Spleen (tissue), 11 donors: ENCODE measurements at regions not wholly inside any gene's neighbourhood (a gene's known extent, or its start where the extent isn't known, plus 50 kb on each side); places are given as distances from the start of the nearest gene placed in this dataset.

Experiments
- DNase-seq: peaks from one replicate; pipeline ENCODE4 v3.0.0-alpha.2; 2020
- H3K27ac ChIP-seq, 8 donors: fragments of 200-600 bp; sonication (generic) in 7 of 8; 1 replicate in 4 of 8; 2 replicates in 4 of 8; pipeline versions ENCODE4 v1.5.0 to v1.8.0; 2016 to 2021; ENCODE audit warnings: inconsistent platforms in 4 of 8, mild to moderate bottlenecking in 4 of 8, moderate library complexity in 1 of 8
- H3K27me3 ChIP-seq, 7 donors: fragments of 200-600 bp; sonication (generic) in 6 of 7; replicated peaks in 1 of 7; 1 replicate in 4 of 7; 2 replicates in 3 of 7; pipeline versions ENCODE4 v1.5.0 to v1.8.0; 2016 to 2021; ENCODE audit warnings: inconsistent platforms in 3 of 7, mild to moderate bottlenecking in 1 of 7
- H3K36me3 ChIP-seq, 6 donors: fragments of 200-600 bp; sonication (generic) in 5 of 6; 1 replicate in 4 of 6; 2 replicates in 2 of 6; pipeline versions ENCODE4 v1.5.0 to v1.8.0; 2016 to 2021; ENCODE audit warnings: inconsistent platforms in 2 of 6
- H3K4me1 ChIP-seq, 6 donors: fragments of 200-600 bp; sonication (generic) in 5 of 6; 1 replicate in 3 of 6; 2 replicates in 3 of 6; pipeline versions ENCODE4 v1.5.0 to v1.8.0; 2016 to 2021; ENCODE audit warnings: inconsistent platforms in 3 of 6
- H3K4me3 ChIP-seq, 8 donors: fragments of 200-600 bp; sonication (generic) in 7 of 8; 1 replicate in 4 of 8; 2 replicates in 4 of 8; pipeline versions ENCODE4 v1.5.0 to v1.8.0; 2016 to 2021; ENCODE audit warnings: inconsistent platforms in 4 of 8, mild to moderate bottlenecking in 4 of 8, moderate library complexity in 2 of 8
- H3K9me3 ChIP-seq, 8 donors: fragments of 200-600 bp; sonication (generic) in 7 of 8; 1 replicate in 4 of 8; 2 replicates in 4 of 8; pipeline versions ENCODE4 v1.5.0 to v1.8.0; 2016 to 2021; ENCODE audit warnings: inconsistent platforms in 4 of 8
- POLR2A ChIP-seq, 3 donors: fragments of 450-650 bp; IDR thresholded peaks; one replicate each; pipeline ENCODE4 v1.5.1; 2017; ENCODE audit warnings: antibody characterized with exemption in 3 of 3, mild to moderate bottlenecking in 1 of 3
- POLR2AphosphoS5 ChIP-seq, 3 donors: sonication (generic); formaldehyde crosslinking; IDR thresholded peaks; one replicate each; pipeline ENCODE4 v1.5.1; 2017; ENCODE audit warnings: antibody characterized with exemption in 3 of 3
- WGBS, 5 donors: extraction: QIAGEN DNeasy Blood & Tissue Kit in 3 of 5; methylation state at CpG; one replicate each; pipeline versions ENCODE4 v1.1.5 to v1.1.7; 2013 to 2018; 5-methylcytosine and 5-hydroxymethylcytosine counted together
- intact Hi-C: fragments of 100-400 bp; cut with DNase I; formaldehyde crosslinking; loops from one replicate; pipeline ENCODE4 v1.15.0; 2023; ENCODE audit warnings: low total_unique reads
- TF ChIP-seq, protein P1 (sequence below), 11 experiments: fragments of 200-600 bp in 7 of 11; fragments of 450-650 bp in 4 of 11; sonication (generic) in 4 of 11; IDR thresholded peaks in 8 of 11; conservative IDR thresholded peaks in 3 of 11; 1 replicate in 7 of 11; 2 replicates in 4 of 11; pipeline versions ENCODE4 v1.4.0 to v1.8.0; 2016 to 2021; ENCODE audit warnings: antibody characterized with exemption in 11 of 11, inconsistent platforms in 4 of 11, mild to moderate bottlenecking in 1 of 11
- donor health status: healthy with polysubstance abuse.
- donor health status: DM: no; HTN: no; CAD: no; lungs with moderate emphysema.
- donor health status: DM: no; HTN: no; CAD: no.
- donor health status: Bipolar disorder and iron deficiency.
- donor health status: healthy.
- donor health status: DM: no; HTN: no; CAD: no.
- donor health status: DM: yes; HTN: yes; CAD: no.

- no peaks in the 10 kb centered on the region for H3K36me3 ChIP-seq
- no peak for DNase-seq
- H3K4me1 ChIP-seq: peaks cover 0 to 29% (median 13%) of the 10 kb centered on the region in 6 donors
- H3K27ac ChIP-seq: no peak overlapping the region
- WGBS, 5 donors: 79 to 87% (median 82%) methylated on average over 4 of the region's 4 CpGs
- peaks cover 0 to 10% (median 0%) of the 10 kb centered on the region in 8 donors for H3K9me3 ChIP-seq
- TF ChIP-seq POLR2AphosphoS5 (IDR thresholded peaks at IDR 0.05) (no peak), POLR2A (IDR thresholded peaks at IDR 0.05) (no peak)
- TF ChIP-seq, protein P1, sequence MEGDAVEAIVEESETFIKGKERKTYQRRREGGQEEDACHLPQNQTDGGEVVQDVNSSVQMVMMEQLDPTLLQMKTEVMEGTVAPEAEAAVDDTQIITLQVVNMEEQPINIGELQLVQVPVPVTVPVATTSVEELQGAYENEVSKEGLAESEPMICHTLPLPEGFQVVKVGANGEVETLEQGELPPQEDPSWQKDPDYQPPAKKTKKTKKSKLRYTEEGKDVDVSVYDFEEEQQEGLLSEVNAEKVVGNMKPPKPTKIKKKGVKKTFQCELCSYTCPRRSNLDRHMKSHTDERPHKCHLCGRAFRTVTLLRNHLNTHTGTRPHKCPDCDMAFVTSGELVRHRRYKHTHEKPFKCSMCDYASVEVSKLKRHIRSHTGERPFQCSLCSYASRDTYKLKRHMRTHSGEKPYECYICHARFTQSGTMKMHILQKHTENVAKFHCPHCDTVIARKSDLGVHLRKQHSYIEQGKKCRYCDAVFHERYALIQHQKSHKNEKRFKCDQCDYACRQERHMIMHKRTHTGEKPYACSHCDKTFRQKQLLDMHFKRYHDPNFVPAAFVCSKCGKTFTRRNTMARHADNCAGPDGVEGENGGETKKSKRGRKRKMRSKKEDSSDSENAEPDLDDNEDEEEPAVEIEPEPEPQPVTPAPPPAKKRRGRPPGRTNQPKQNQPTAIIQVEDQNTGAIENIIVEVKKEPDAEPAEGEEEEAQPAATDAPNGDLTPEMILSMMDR (IDR thresholded peaks at IDR 0.05 in 8 of 11, conservative IDR thresholded peaks at IDR 0.05 in 3 of 11): no peak
- intact Hi-C loops: no loop called here
- no peak overlapping the region for H3K4me3 ChIP-seq
- H3K27me3 ChIP-seq: no peaks in the 10 kb centered on the region
Measured at GRCh38 chr10:78942091-78942501, 126.7 kb upstream of the ZMIZ1 start.

DNA sequence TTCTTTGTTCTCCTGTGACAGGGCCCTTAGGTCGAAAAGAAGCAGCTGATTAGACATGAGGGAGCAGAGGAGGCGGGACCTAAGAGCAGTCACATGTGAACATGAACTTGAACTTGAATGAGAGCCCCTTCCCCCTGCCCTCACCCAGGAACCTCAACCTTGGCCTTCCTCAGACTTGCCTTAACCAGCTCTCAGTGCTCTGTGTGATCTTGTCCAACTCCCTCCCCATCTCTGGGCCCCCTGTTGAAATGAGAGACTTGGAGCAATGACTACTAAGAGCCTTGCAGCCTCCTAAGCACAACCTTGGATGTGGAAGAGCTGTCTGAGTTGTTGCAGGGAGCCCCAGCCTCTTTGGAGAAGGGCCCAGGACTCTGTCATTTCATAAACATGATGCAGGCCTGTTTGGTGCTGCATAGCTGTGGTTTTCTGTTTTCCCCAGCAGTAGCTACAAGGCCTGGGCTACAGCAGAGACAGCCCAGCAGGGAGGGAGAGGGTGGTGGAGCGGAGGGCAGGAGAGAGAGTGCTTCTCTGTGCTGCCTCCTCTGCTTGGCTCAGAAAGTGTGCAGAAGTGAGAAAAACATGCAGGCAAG, 123.9 kb upstream of the ZMIZ1 start:
- H3K9me3 ChIP-seq: peaks cover 0 to 10% (median 0%) of the 10 kb centered on the region in 8 donors
- H3K27me3 ChIP-seq: no peaks in the 10 kb centered on the region
- H3K36me3 ChIP-seq: no peaks in the 10 kb centered on the region
- DNase-seq: no peak
- H3K4me3 ChIP-seq: no peak overlapping the region
- H3K4me1 ChIP-seq: peaks cover 0 to 9% (median 0%) of the 10 kb centered on the region in 6 donors
- WGBS, 5 donors: 52 to 62% (median 58%) methylated on average over 3 of the region's 3 CpGs
- TF ChIP-seq, protein P1 (IDR thresholded peaks at IDR 0.05 in 8 of 11, conservative IDR thresholded peaks at IDR 0.05 in 3 of 11): no peak
- peak in 2 of 3 donors; percentile 29 to 32 for TF ChIP-seq POLR2AphosphoS5 (IDR thresholded peaks at IDR 0.05)
- peak overlapping the region in 4 of 8 donors; percentile 2 to 48 (median 36) for H3K27ac ChIP-seq
- intact Hi-C loops: no loop called here

- no peak overlapping the region for H3K27ac ChIP-seq
- H3K9me3 ChIP-seq: peaks cover 0 to 10% (median 0%) of the 10 kb centered on the region in 8 donors
- no peaks in the 10 kb centered on the region for H3K27me3 ChIP-seq
- H3K4me3 ChIP-seq: no peak overlapping the region
- intact Hi-C loops: no loop called here
- H3K4me1 ChIP-seq: peaks cover 0 to 9% (median 0%) of the 10 kb centered on the region in 6 donors
- no peak for DNase-seq
- no peaks in the 10 kb centered on the region for H3K36me3 ChIP-seq
- 83 to 93% (median 90%) methylated on average over 3 to 4 of the region's 4 CpGs for WGBS, 5 donors
- TF ChIP-seq, protein P1 (IDR thresholded peaks at IDR 0.05 in 8 of 11, conservative IDR thresholded peaks at IDR 0.05 in 3 of 11): no peak
- no peak for TF ChIP-seq POLR2AphosphoS5 (IDR thresholded peaks at IDR 0.05)
- no peak for TF ChIP-seq POLR2A (IDR thresholded peaks at IDR 0.05)
Measured at GRCh38 chr10:78945838-78946237, 122.9 kb upstream of the ZMIZ1 start.

DNA sequence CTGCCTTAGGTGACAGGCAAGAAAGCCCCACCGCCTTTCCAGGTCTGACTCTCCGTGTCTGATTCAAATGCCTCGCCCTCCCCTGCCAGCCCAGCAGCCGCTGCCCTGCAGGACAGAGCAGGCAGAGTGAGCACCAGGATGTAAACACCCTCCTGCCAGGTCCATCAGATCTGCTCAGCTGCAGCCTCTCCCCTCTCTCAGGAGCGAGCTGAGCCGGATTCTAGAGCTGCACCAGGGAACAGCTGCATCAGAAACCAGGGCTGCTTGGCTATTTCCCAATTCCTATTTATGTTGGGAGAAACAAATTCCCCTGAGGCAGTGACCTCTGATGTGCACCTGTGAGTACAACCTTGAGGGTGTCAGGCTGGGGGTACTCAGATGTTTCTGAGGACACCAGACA, 121.5 kb upstream of the ZMIZ1 start:
- H3K27ac ChIP-seq: no peak overlapping the region
- DNase-seq: no peak
- H3K4me3 ChIP-seq: no peak overlapping the region
- H3K4me1 ChIP-seq: peaks cover 0 to 14% (median 2%) of the 10 kb centered on the region in 6 donors
- H3K36me3 ChIP-seq: no peaks in the 10 kb centered on the region
- 91 to 96% (median 92%) methylated on average over 6 of the region's 6 CpGs for WGBS, 5 donors
- TF ChIP-seq, protein P1 (IDR thresholded peaks at IDR 0.05 in 8 of 11, conservative IDR thresholded peaks at IDR 0.05 in 3 of 11): no peak
- no peak for TF ChIP-seq POLR2A (IDR thresholded peaks at IDR 0.05)
- TF ChIP-seq POLR2AphosphoS5 (IDR thresholded peaks at IDR 0.05): no peak
- intact Hi-C loops: no loop called here
- H3K9me3 ChIP-seq: peaks cover 0 to 10% (median 0%) of the 10 kb centered on the region in 8 donors
- no peaks in the 10 kb centered on the region for H3K27me3 ChIP-seq
